HG02678 (cell line): ENCODE measurements at regions not wholly inside any gene's neighbourhood (a gene's known extent, or its start where the extent isn't known, plus 50 kb on each side); places are given as distances from the start of the nearest gene placed in this dataset.
"Not testable (repeated sequence)": the region's sequence is repeated elsewhere in the genome, so short reads cannot be mapped to it uniquely, and the experiment has no call there.

Experiments used
- ATAC-seq: cut with Tn5 transposase; IDR thresholded peaks from one replicate; pipeline ENCODE4 v1.9.1; 2021; ENCODE audit warnings: mild to moderate bottlenecking, moderate library complexity; ENCODE audit not compliant: unreplicated experiment

DNA sequence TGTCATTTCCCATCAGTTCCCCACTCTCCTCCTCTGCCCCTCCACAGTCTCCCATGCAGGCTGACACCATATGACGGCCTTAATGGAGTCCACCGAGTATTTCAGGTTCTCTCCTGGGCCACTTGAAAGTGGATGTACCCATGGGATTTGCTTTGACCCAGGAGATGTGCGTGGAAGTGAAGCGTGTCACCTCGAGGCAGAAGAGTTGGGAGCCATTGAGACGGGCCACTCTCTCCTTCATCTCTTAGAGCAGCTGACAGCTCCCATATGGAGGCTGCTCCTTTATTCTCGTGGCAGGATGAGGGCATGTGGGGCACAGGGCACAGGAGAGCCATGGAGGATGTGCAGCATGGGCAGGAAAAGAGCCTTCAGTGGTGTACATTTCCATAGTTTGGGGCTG lies 144.7 kb upstream of the CRYM start:
- ATAC-seq = not testable (repeated sequence)

DNA sequence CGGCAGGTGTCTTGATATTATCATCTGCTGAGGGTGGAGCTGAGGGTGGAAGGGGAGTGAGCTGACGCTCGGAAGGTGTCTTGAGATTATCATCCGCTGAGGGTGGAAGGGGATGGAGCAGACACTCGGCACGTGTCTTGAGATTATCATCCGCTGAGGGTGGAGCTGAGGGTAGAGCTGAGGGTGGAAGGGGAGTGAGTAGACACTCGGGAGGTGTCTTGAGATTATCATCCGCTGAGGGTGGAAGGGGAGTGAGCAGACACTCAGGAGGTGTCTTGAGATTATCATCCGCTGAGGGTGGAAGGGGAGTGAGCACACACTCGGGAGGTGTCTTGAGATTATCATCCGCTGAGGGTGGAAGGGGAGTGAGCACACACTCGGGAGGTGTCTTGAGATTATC lies 126.6 kb upstream of the CRYM start:
- not testable (repeated sequence) for ATAC-seq

DNA sequence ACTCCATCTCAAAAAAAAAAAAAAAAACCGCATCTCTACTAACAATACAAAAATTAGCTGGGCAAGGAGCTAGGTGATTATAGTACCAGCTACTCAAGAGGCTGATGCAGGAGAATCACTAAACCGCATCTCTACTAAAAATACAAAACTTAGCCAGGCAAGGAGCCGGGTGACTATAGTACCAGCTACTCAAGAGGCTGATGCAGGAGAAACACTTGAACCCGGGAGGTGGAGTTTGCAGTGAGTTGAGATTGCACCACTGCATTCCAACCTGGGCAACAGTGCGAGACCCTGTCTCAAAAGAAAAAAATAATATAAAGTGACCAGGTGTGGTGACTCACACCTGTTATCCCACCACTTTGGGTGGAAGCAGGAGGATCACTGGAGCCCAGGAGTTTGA lies 119.8 kb upstream of the CRYM start:
- not testable (repeated sequence) for ATAC-seq

DNA sequence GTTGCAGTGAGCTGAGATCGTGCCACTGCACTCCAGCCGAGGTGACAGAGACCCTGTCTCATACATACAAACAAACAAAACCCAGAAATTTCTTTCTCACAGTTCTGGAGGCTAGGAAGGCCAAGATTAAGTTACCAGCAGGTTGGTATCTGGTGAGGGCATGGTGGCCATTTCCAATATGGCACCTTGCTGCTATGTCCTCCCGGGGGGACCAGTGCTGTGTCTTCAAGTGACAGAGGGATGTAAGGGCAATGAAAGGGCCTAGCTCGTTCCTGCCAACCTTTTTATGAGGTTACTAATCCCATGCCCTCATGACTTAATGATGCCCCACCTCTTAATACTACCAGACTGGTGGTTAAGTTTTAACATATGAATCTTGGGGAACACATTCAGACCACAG lies 118.5 kb upstream of the CRYM start:
- ATAC-seq = not testable (repeated sequence)

DNA sequence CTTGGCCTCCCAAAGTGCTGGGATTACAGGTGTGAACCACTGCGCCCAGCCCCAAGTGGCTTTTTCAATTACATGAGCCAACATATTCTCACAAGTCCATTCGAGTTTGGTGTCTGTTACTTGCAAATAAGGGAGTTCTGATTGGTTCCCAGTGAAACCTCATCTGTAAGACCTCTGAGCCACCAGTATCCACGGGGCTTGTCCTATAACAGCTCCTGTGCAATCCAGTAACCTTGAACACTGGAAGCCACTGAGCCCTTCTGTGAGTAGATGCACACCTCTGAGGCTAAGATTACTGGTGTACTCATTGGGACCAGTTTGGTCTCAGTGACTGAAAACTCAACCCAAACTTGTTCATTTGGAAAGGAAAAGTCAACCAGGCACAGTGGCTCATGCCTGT lies 112.5 kb upstream of the CRYM start:
- ATAC-seq = not testable (repeated sequence)

DNA sequence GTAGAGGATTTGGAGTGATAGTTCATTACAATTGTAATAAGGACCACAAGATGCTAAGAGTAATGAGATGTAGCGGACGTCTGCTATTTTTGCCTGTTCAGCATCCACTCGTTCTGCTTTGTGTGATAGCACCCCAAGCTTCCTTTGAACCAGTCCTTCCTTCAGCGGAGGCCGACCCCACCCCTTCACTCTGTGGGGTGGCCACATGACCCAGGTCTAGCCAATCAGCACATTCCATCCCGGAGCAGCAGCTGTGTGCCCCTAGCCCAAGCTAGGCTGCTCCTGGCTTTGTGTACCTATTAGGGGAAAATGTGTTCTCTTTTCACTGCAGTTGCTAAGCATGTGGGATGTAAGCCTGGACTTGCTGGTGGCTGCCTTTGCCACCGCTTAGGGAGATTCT lies 111.8 kb upstream of the CRYM start:
- ATAC-seq = not testable (repeated sequence)

DNA sequence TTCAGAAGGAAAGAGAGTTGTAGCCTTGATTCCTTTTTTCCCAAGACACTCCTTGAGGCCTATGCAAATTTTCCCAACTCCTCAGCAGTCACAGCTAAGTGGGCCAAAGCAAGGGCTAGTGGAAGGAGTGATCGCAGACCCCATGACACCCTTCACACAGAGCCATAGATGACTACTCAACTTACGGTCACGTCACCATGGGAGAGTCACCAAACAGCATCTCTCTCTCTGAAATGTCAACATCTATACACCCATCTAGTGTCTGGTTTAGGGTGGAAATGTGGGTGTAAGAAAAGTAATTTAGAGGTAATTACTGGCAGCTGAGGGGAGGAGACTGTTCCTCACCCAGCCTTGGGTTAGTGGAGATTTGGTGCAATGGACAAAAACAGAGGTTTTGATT lies 109.7 kb upstream of the CRYM start:
- not testable (repeated sequence) for ATAC-seq

DNA sequence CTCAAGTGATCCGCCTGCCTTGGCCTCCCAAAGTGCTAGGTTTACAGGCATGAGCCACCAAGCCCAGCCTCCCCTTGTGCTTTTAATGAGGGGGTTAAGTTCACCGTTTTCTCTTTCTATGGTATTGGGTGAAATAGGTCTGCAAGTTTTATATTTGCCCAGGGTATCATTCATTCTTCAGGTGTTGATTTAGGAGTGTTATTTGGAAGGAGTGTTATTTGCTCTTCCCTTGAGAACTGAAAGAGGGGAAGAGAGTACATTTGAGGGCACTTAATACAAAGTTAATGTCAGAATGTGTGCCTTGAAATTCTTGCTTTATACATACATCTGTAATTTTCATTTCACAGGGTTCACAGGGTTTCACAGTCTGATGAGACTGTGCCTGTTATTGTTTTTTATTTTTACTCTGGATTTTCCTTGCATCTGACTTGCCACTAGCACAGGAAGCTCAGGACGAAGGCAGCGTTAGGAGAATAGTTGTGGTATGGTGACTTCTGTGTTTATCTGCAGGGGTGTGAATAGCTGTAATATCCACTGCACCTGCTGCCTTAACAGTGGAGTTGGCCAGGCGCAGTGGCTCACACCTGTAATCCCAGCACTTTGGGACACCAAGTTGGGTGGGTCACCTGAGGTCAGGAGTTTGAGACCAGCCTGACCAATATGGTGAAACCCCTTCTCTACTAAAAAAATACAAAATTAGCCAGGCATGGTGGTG lies 108.3 kb upstream of the CRYM start:
- ATAC-seq = not testable (repeated sequence)

DNA sequence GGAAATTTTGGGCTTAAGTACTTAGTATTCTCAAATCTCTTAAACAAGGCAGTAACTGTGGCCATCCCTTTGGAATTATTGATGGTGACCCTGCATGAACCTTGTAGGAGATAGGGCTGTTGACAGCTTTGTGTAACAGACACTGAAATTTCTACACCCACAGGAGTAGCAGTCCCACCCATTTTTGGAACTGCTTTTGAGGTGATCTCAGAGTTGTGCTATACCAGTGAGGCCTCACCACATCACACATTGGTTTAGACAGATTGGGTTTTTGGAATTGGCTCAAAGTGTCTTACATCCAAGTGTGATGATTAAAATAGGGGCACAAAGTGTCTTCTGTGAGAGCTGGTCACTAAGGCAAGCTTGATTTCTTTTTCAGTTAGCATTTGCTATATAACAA lies 105.6 kb upstream of the CRYM start:
- ATAC-seq = not testable (repeated sequence)

DNA sequence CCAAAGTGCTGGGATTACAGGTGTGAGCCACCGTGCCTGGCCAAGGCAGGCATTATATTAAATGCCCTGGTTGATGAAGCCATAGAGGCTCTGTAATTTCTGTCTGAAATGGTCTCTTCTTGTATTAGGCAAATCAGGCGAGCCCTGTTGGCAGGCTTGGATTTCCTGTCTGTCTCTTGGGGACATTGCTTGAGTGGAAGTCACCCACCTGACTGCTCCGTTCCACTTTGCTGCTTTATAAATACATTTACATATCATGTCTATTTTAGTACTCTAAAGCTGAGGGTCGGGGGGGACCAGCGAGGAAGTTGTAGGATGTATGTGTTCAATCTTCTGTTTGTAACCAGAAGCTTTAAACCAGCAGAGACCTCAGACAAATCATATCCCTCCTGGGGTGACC lies 101.6 kb upstream of the CRYM start:
- peak; percentile 69 for ATAC-seq

DNA sequence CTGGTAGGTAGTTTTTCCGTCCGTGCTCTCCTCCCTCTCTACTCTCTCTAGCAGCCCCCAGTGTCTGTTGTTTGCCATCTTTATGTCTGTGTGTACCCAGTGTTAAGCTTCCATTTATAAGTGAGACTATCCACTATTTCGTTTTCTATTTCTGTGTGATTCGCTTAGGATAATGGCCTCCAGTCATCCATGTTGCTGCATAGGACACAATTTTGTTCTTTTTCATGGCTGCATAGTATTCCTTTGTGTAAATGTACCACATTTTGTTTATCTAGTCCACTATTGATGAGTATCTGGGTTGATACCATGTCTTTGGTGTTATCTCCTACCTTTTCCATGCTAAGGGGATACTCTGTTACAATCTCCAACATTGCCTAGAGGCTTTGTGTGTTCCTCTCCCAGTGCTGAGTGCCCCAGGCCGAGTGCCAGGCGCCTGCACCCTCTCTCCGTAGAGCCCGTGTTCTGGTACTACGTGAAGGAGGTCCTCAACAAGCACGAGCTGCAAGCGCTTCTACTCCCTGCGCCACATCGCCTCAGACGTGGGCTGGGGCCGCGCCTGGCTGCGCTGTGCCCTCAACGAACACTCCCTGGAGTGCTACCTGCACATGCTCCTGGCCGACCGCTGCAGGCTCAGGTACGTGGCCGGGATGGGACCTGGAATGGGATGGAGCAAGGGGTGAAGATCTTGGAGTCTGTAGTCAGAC lies 98.3 kb upstream of the CRYM start:
- not testable (repeated sequence) for ATAC-seq

DNA sequence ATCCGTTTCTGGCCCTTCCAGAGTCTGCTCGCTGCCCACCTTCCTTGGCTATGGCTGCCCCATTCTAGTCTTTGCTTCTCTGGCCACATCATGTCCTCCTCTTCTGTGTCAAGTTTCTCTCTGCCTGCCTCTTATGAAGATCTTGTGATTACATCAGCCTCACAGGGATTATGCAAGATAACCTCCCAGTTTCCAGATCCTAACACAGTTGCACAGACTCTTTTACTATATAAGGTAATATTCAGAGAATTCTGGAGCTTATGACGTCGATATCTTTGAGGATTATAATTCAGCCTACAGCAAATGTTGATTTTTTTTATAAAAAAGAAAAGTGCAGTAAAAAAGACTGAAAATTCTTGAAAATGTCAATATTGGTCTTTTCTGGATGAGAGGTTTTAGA lies 97.2 kb upstream of the CRYM start:
- ATAC-seq = not testable (repeated sequence)

DNA sequence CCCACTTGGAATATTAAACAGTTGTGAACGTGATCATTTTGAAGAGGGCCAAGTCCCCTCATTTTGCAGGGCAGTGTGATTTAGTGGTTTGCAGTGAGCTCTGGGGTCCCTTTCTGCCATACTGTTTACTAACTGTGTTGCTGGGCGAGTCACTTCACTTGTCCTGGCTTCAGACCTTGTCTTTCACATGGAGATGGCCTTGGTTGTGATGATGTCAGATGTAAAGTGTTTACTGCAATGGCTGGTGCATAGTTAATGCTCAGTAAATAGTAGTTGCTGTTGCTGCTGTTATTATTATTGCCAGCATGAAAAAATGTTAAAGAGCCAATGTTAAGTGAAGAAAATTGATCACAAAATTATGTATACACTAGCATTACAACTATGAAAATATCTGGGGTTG lies 95.4 kb upstream of the CRYM start:
- not testable (repeated sequence) for ATAC-seq

DNA sequence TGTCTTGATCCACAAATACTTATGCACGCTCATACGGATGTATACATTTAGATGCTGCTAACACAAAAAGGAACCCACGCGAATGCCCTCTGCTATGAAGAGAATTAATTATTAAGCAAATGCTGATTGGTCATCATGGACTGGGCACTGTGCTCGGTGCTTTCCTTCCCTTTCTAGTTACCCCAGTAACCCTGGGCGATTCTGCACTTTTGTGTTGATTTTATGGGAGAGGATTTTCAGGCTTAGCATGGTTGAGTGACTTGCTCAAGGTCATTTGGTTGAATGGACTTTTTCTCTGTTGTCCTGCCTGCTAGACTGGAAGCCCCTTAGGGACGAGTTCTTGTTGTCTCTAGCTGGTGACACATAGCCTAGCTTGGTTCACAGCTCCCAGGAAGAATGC lies 94.8 kb upstream of the CRYM start:
- ATAC-seq = not testable (repeated sequence)

DNA sequence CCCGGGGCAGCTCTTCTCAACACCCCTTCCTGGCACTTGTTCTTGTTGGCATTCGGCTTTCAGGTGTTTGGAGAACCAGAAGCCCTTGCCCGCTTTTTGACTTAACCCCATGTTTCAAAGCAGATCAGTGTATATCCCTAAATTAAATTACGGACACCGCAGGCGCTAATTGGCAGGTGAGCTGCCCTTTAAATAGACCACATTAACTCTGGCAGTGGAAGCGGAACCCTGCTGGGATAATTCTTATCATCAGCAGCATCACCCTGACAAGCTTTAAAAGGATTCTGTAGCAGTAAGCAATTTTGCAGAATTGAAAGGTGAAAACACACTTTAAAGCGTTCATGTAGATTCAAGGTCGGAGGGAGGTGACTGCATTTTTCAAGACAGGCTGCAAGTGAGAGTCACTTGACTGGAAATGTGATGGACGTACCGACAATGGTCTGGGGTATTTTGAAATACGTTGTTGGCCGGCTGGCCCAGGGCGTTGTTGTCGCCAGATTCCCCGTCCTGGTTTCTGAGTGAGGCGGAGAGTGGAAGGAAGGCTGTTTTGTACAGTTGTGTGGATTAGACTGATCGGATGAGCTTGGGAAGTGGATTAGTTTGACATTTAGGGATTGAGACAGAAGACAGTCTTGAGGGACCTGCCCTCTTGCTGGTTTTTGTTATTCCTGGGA lies 94.2 kb upstream of the CRYM start:
- not testable (repeated sequence) for ATAC-seq

DNA sequence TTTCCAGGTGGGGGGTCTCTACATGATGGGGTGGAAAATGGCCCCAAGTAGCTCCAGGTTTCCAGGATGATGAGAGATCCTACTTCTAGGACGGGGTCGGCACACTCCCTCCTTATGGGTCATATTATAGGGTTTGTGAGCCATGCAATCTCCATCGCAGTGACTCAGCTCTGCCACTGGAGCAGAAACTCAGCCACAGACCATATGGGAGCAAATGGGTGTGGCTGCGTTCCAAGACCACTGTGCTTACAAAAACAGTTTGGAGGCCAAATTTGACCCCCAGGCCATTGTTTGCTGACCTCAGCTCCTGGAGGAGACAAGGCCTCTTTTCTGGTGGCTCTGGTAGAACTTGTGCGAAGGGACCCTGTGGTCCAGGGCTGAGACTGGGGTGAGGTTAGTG lies 92.7 kb upstream of the CRYM start:
- ATAC-seq = not testable (repeated sequence)

DNA sequence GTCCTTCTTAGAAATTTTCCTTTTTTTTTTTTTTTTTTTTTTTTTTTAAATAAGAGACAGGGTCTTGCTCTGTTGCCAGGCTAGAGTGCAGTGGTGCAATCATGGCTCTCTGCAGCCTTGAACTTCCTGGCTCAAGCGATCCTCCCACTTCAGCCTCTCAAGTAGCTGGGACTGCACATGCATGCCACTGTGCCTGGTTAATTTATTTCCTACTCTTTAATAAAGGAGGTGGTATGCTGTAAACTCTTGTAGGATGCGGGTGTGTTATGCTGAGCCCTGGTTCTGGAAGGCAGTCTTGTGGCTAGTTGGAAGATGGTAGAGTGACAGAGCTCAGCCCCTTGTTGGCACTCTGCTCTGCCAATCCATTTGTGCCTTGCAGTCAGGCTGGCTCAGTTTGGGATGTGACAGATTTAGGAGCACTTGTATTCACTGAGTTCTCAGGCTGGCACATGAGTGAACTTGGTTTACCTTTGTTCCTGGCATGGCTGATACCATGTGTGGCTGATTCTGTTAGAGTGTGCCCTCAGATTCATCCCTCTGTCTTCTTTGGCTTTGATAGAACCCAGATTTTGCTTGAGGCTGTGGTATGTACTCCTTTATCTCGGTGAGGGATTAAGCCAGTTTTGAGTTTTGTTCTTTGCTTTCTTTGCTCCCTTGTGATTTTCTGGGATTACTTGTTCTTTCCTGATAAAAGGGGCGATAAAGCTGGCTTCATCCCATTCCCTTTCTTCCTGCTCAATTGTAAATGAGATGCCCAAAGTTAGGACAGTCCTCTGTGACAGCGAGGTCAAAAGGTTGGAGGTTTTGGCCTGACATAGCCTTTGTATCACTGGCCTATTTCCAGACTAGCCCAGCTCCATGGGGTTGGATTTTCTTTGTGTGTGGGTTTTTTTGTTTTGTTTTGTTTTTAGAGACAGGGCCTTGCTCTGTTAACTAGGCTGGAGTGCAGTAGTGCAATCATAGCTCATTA lies 91.2 kb upstream of the CRYM start:
- not testable (repeated sequence) for ATAC-seq

DNA sequence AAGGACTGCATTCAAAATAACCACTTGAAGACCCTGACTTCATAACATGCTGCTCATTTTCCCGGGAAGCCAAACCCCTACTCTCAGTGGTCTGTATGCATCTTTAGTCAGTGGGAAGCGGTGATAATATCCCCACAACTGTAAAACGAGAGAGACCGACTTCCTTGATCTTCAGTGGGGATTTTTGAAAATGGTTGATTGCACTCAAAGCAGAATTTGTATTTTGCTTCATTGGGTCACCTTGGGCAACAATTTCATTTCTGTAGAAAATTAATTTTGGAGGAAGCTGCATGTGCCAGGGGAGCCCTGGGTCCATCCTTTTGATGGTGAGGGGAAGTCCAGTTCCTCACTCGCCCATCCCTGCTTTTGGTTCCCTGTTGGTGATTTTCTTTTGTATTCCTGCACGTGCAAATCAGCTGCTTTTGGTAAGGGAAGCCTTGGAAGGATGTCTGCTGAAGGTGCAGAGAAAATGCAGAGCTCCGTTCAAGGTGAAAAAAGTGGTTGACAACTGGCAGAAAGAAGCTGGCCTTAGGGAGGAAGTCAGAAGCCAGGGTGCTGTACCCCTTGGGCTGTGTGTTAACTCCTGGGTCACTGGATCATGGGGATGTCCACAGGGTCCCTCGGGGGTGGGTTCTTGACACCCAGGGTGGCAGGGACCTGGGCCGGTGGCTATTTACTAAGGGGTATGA lies 89.8 kb upstream of the CRYM start:
- not testable (repeated sequence) for ATAC-seq

DNA sequence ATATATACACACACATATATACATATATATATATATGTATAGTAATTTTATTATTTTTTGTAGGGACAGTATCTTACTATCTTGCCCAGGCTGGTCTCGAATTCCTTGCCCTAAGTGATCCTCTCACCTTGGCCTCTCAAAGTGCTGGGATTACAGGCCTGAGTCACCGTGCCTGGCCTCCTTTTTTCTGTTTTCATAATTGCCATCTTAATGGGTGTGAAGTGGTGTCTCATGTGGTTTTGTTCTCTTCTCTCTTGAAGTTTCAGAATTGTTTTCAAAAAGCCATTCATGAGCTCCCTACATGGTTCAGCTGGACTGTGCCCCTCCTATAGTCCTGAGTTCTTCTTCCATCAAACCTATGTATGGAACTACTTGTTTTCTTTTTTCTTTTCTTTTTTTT lies 88.9 kb upstream of the CRYM start:
- not testable (repeated sequence) for ATAC-seq

DNA sequence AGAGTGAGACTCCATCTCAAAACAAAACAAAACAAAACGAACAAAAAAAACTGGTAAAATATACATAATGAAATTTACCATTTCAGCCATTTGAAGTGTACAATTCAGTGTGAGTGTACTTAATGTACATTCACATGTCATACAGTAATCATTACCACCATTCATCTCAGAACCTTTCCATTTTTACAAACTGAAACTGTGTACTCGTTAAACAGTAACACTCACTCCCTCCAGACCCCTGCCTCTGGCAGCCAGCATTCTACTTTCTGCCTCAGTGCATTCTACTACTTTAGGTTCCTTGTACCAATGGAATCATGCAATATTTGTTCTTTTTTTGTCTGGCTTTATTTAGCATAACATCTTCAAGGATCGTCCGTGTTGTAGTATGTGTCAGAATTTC lies 87.5 kb upstream of the CRYM start:
- ATAC-seq = peak; percentile 42
